ENCODE measurements at regions not wholly inside any gene's neighbourhood (a gene's known extent, or its start where the extent isn't known, plus 50 kb on each side); places are given as distances from the start of the nearest gene placed in this dataset.

DNA sequence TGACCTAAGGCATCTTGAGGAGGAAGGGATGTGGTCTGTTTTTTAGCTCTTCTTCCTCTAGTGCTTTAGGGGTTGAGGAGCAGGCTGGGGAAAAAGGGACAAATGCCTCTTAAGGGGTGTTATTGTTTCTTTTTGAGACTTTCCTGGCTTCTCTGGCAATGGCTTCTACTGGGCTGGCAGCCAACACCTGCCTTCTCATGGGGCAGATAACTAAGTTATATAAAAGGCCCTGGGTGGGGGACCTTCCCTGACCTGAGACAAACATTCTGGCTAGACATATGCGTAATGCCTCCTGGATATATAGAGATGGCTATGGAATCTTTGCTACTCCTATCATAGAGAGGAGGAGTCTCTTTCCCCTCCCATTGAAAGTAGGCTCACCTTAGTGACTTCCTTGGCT is 179.2 kb upstream of the PROK2 start:
- no peak for DNase-seq
- Mint-ChIP-seq H3K4me1 (peaks cover 22% of the 10 kb centered on the region), H3K4me3 (no peak overlapping the region), H3K27ac (no peak overlapping the region), H3K36me3 (ENCODE audit: low read depth) (no peaks in the 10 kb centered on the region), H3K27me3 (ENCODE audit: insufficient read depth) (peaks cover 7% of the 10 kb centered on the region), H3K9me3 (no peaks in the 10 kb centered on the region)
- Histone ChIP-seq H3K27me3 (ENCODE audit: control insufficient read depth, insufficient read depth, low read length, poor library complexity, severe bottlenecking) (no peaks in the 10 kb centered on the region), H3K9me3 (ENCODE audit: control insufficient read depth, low read length) (peaks cover 9% of the 10 kb centered on the region), H3K27ac (ENCODE audit: low read depth, low read length) (no peak overlapping the region), H3K36me3 (ENCODE audit: control insufficient read depth, insufficient read depth, low read length) (no peaks in the 10 kb centered on the region), H3K4me1 (ENCODE audit: control insufficient read depth, insufficient read depth, low read length) (no peaks in the 10 kb centered on the region), H3K4me3 (ENCODE audit: low read length) (no peak overlapping the region), H3K9ac (ENCODE audit: extremely low read depth, low read length, poor library complexity, severe bottlenecking) (no peak overlapping the region)
- WGBS, 2 experiments (ENCODE audit: insufficient coverage in 1 of 2, insufficient read length in 1 of 2) = 80 to 100% methylated on average over 1 of the region's 1 CpG
- TF ChIP-seq CTCF (conservative IDR thresholded peaks at IDR 0.05) = no peak

GRCh38 chr3:71962561-71963240 is 177.8 kb upstream of the PROK2 start:
- Histone ChIP-seq H3K36me3 (ENCODE audit: control insufficient read depth, insufficient read depth, low read length) (no peaks in the 10 kb centered on the region), H3K27me3 (ENCODE audit: control insufficient read depth, insufficient read depth, low read length, poor library complexity, severe bottlenecking) (no peaks in the 10 kb centered on the region), H3K9me3 (ENCODE audit: control insufficient read depth, low read length) (peaks cover 9% of the 10 kb centered on the region), H3K9ac (ENCODE audit: extremely low read depth, low read length, poor library complexity, severe bottlenecking) (no peak overlapping the region), H3K27ac (ENCODE audit: low read depth, low read length) (no peak overlapping the region), H3K4me3 (ENCODE audit: low read length) (no peak overlapping the region), H3K4me1 (ENCODE audit: control insufficient read depth, insufficient read depth, low read length) (no peaks in the 10 kb centered on the region)
- Mint-ChIP-seq H3K36me3 (ENCODE audit: low read depth) (no peaks in the 10 kb centered on the region), H3K27ac (no peak overlapping the region), H3K4me1 (peaks cover 22% of the 10 kb centered on the region), H3K27me3 (ENCODE audit: insufficient read depth) (peaks cover 7% of the 10 kb centered on the region), H3K4me3 (no peak overlapping the region), H3K9me3 (peaks cover 1% of the 10 kb centered on the region)
- no peak for TF ChIP-seq CTCF (conservative IDR thresholded peaks at IDR 0.05)
- DNase-seq = no peak
- 91 to 93% methylated on average over 3 to 7 of the region's 8 CpGs for WGBS, 2 experiments (ENCODE audit: insufficient coverage in 1 of 2, insufficient read length in 1 of 2)

DNA sequence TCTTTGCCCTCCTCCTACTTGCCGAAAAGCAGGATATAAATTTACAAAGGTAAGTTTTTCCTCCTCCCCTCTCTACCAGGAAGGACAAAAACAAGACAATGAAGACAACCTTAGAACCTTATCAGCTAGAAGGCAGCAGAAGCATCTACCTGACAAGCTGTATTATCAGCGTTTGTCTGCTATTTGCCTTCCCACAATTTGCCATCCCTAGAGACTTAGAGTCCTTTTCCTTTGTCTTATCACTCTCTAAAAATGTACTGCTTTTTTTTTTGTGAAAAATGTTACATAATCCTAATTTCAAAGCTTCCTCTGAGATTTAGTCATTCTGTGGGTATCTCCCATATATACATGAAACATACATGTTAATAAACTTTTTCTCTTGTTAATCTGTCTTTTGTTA is 176.9 kb upstream of the PROK2 start:
- Mint-ChIP-seq H3K4me3 (no peak overlapping the region), H3K27ac (no peak overlapping the region), H3K27me3 (ENCODE audit: insufficient read depth) (peaks cover 5% of the 10 kb centered on the region), H3K9me3 (peaks cover 5% of the 10 kb centered on the region), H3K36me3 (ENCODE audit: low read depth) (no peaks in the 10 kb centered on the region), H3K4me1 (peaks cover 22% of the 10 kb centered on the region)
- H3K36me3 ChIP-seq (ENCODE audit: control insufficient read depth, insufficient read depth, low read length) = no peaks in the 10 kb centered on the region
- peaks cover 9% of the 10 kb centered on the region for H3K9me3 ChIP-seq (ENCODE audit: control insufficient read depth, low read length)
- no peak overlapping the region for H3K27ac ChIP-seq (ENCODE audit: low read depth, low read length)
- H3K4me1 ChIP-seq (ENCODE audit: control insufficient read depth, insufficient read depth, low read length) = no peaks in the 10 kb centered on the region
- H3K4me3 ChIP-seq (ENCODE audit: low read length) = no peak overlapping the region
- DNase-seq = no peak
- H3K27me3 ChIP-seq (ENCODE audit: control insufficient read depth, insufficient read depth, low read length, poor library complexity, severe bottlenecking) = no peaks in the 10 kb centered on the region
- no peak overlapping the region for H3K9ac ChIP-seq (ENCODE audit: extremely low read depth, low read length, poor library complexity, severe bottlenecking)
- TF ChIP-seq CTCF (conservative IDR thresholded peaks at IDR 0.05) = no peak
- 62 to 90% methylated on average over 2 of the region's 2 CpGs for WGBS, 2 experiments (ENCODE audit: insufficient coverage in 1 of 2, insufficient read length in 1 of 2)
